Gastrocnemius medialis (tissue), 4 donors: ENCODE measurements at regions not wholly inside any gene's neighbourhood (a gene's known extent, or its start where the extent isn't known, plus 50 kb on each side); places are given as distances from the start of the nearest gene placed in this dataset.

Experiments used
- CTCF ChIP-seq, 5 experiments: fragments of 450-650 bp in 3 of 5; fragments of 200-600 bp in 2 of 5; sonication (generic) in 2 of 5; IDR thresholded peaks in 4 of 5; conservative IDR thresholded peaks in 1 of 5; 1 replicate in 4 of 5; 2 replicates in 1 of 5; pipeline ENCODE4 v1.5.1; 2016 to 2019; ENCODE audit warnings: antibody characterized with exemption in 5 of 5, mild to moderate bottlenecking in 3 of 5, moderate library complexity in 3 of 5
- POLR2A ChIP-seq, 2 donors: fragments of 450-650 bp; IDR thresholded peaks; one replicate each; pipeline ENCODE4 v1.6.1; 2017; ENCODE audit warnings: antibody characterized with exemption in 2 of 2, mild to moderate bottlenecking in 2 of 2, moderate library complexity in 2 of 2

GRCh38 chr1:227437495-227438008, 119.3 kb upstream of the CDC42BPA start:
- TF ChIP-seq CTCF (IDR thresholded peaks at IDR 0.05 in 4 of 5, conservative IDR thresholded peaks at IDR 0.05 in 1 of 5) (peak; percentile 9 to 55 (median 45)), POLR2A (IDR thresholded peaks at IDR 0.05) (no peak)
